ENCODE measurements at regions not wholly inside any gene's neighbourhood (a gene's known extent, or its start where the extent isn't known, plus 50 kb on each side); places are given as distances from the start of the nearest gene placed in this dataset.

- no peak for TF ChIP-seq CTCF (IDR thresholded peaks at IDR 0.05; ENCODE audit: low read depth, low read length)
- in situ Hi-C loops (cut with HindIII; ENCODE audit: low sequenced_read_pairs) = no loop called here
- no peak overlapping the region for H3K4me3 ChIP-seq (ENCODE audit: low read depth, low read length)
- no peak for DNase-seq (ENCODE audit: low read depth, low spot score)
These were observed 316.1 kb upstream of the CDH4 start for GRCh38 chr20:60935971-60936370.

GRCh38 chr20:60937585-60937984 is 314.5 kb upstream of the CDH4 start:
- no peak overlapping the region for H3K4me3 ChIP-seq (ENCODE audit: low read depth, low read length)
- TF ChIP-seq CTCF (IDR thresholded peaks at IDR 0.05; ENCODE audit: low read depth, low read length) = no peak
- in situ Hi-C loops (cut with HindIII; ENCODE audit: low sequenced_read_pairs) = no loop called here
- no peak for DNase-seq (ENCODE audit: low read depth, low spot score)

GRCh38 chr20:60941379-60941778 is 310.7 kb upstream of the CDH4 start:
- in situ Hi-C loops (cut with HindIII; ENCODE audit: low sequenced_read_pairs) = no loop called here
- no peak for TF ChIP-seq CTCF (IDR thresholded peaks at IDR 0.05; ENCODE audit: low read depth, low read length)
- no peak for DNase-seq (ENCODE audit: low read depth, low spot score)
- no peak overlapping the region for H3K4me3 ChIP-seq (ENCODE audit: low read depth, low read length)

- in situ Hi-C loops (cut with HindIII; ENCODE audit: low sequenced_read_pairs) = no loop called here
- no peak for TF ChIP-seq CTCF (IDR thresholded peaks at IDR 0.05; ENCODE audit: low read depth, low read length)
- H3K4me3 ChIP-seq (ENCODE audit: low read depth, low read length) = no peak overlapping the region
- no peak for DNase-seq (ENCODE audit: low read depth, low spot score)
These were observed 304.2 kb upstream of the CDH4 start for GRCh38 chr20:60947819-60948218.

GRCh38 chr20:60948224-60948623 is 303.8 kb upstream of the CDH4 start:
- TF ChIP-seq CTCF (IDR thresholded peaks at IDR 0.05; ENCODE audit: low read depth, low read length) = no peak
- DNase-seq (ENCODE audit: low read depth, low spot score) = no peak
- in situ Hi-C loops (cut with HindIII; ENCODE audit: low sequenced_read_pairs) = no loop called here
- H3K4me3 ChIP-seq (ENCODE audit: low read depth, low read length) = no peak overlapping the region

- TF ChIP-seq CTCF (IDR thresholded peaks at IDR 0.05; ENCODE audit: low read depth, low read length) = no peak
- H3K4me3 ChIP-seq (ENCODE audit: low read depth, low read length) = no peak overlapping the region
- in situ Hi-C loops (cut with HindIII; ENCODE audit: low sequenced_read_pairs) = no loop called here
- no peak for DNase-seq (ENCODE audit: low read depth, low spot score)
These were observed 301.5 kb upstream of the CDH4 start for GRCh38 chr20:60950561-60950960.

- no peak overlapping the region for H3K4me3 ChIP-seq (ENCODE audit: low read depth, low read length)
- in situ Hi-C loops (cut with HindIII; ENCODE audit: low sequenced_read_pairs) = no loop called here
- TF ChIP-seq CTCF (IDR thresholded peaks at IDR 0.05; ENCODE audit: low read depth, low read length) = no peak
These were observed 301.1 kb upstream of the CDH4 start for GRCh38 chr20:60950974-60951373.

More at GRCh38 chr20:60950974-60951373, 301.1 kb upstream of the CDH4 start:
- no peak for DNase-seq (ENCODE audit: low read depth, low spot score)
